ENCODE measurements at regions not wholly inside any gene's neighbourhood (a gene's known extent, or its start where the extent isn't known, plus 50 kb on each side); places are given as distances from the start of the nearest gene placed in this dataset.
"Not testable (repeated sequence)": the region's sequence is repeated elsewhere in the genome, so short reads cannot be mapped to it uniquely, and the experiment has no call there.

- no peak for DNase-seq (ENCODE audit: low read depth, low spot score)
Measured at GRCh38 chr11:50088231-50088630, 55.6 kb downstream of the OR4C45 start.

DNA sequence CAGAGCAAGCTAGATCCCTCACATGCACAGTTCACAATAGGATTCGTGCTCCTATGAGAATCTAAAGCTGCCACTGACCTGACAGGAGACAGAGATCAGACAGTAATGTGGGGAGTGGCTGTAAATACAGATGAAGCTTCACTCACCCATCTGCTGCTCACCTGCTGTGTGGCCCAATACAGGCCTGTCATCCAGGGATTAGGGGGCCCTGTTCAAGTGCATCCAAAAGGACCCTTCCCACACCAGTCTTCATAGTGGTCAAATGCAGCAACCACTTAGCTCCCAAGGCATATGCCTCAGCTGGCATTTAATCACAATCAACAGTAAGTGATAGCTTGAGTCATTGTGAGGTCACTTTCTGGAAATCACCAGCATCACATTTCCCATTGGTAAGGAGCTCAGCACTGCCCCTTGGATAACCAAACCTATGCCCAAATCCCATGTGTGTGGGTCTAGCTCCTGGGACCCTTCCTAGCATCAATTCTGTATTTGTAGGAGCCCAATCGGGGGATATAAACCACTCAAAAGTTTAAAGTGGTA is 65.6 kb downstream of the OR4C45 start:
- no peak for DNase-seq (ENCODE audit: low read depth, low spot score)

GRCh38 chr11:50102916-50103315 is 70.2 kb downstream of the OR4C45 start:
- no peak for DNase-seq (ENCODE audit: low read depth, low spot score)

DNA sequence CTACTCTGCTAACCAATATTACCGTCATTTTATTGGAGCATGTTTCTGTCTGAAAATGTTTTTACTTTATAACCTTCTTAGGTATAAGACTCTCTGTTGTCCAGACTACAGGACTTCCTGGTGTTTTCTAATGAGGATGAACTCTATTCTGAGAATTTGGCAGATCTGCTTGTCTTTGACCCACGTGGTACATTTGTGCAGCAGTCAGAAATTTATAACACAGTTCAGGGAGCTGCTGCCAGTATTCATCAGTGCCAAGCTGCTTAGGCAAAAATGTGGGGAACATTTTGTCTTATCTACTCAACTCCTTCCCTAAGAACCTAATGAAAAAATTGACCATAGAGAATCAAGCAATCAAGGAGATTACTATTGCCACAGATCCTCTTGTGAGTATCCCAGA is 108.0 kb downstream of the OR4C45 start:
- not testable (repeated sequence) for DNase-seq (ENCODE audit: low read depth, low spot score)

- DNase-seq (ENCODE audit: low read depth, low spot score) = not testable (repeated sequence)
Measured at GRCh38 chr11:50146308-50146707, 113.6 kb downstream of the OR4C45 start.

- not testable (repeated sequence) for DNase-seq (ENCODE audit: low read depth, low spot score)
Measured at GRCh38 chr11:50147946-50148345, 115.3 kb downstream of the OR4C45 start.

DNA sequence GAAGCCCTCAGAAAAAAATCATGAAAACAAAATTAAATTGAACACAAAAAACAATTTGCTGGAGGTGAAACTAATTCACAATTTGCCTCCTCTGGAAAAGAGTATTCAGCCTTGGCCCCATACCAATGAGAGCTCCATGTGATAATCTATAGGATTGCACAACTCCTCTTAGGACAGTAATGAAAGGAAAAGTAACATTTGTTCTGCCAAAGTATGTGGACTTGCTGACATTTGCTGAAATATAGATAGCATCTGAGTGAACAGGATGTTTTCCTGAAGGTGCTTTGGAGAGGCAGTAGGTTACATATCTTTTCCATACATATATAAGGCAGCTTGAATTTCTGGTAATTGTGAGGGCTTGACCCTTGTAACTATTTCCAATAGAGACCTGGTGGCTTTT is 122.8 kb downstream of the OR4C45 start:
- DNase-seq (ENCODE audit: low read depth, low spot score) = no peak

GRCh38 chr11:50164050-50164449 is 131.4 kb downstream of the OR4C45 start:
- no peak for DNase-seq (ENCODE audit: low read depth, low spot score)

DNA sequence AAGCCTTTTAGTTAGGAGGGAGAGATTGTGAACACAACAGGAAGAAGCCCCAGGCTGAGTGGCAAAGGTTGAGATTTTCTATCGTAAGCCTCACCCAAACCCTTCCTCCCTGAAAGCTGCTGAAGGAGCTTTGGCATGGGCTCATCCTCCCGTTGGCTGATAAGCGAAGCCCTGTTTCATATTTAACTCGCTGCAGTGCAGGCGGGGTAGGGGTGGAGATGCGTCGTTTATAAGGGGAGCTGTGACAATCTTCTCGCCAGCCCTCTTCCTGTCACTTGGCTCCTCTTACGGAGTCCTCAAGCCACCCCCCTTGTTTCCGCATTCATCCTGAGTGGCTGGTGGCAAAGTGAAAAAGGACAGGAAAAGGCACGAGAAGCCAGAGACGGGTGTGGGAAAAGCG is 137.0 kb downstream of the OR4C45 start:
- no peak for DNase-seq (ENCODE audit: low read depth, low spot score)

DNA sequence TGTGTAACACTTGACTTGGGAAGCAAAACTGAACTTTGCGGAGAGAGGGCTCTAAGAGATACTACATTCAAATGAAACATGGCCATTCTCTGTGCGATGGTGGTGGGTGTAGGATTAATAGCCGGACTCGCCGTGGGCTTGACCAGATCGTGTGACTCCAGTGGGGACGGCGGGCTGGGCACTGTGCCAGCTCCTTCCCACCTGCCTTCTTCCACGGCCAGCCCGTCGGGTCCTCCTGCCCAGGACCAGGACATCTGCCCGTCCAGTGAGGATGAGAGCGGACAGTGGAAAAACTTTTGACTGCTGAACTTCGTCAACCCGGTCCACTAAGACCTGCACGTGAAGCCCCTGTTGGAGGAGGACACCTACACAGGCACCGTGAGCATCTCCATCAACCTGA is 137.4 kb downstream of the OR4C45 start:
- peak; percentile 1 for DNase-seq (ENCODE audit: low read depth, low spot score)

- DNase-seq (ENCODE audit: low read depth, low spot score) = no peak
Measured at GRCh38 chr11:50174189-50174588, 141.5 kb downstream of the OR4C45 start.

- DNase-seq (ENCODE audit: low read depth, low spot score) = no peak
Measured at GRCh38 chr11:50174975-50175374, 142.3 kb downstream of the OR4C45 start.

GRCh38 chr11:50178737-50179136 is 146.1 kb downstream of the OR4C45 start:
- no peak for DNase-seq (ENCODE audit: low read depth, low spot score)

DNA sequence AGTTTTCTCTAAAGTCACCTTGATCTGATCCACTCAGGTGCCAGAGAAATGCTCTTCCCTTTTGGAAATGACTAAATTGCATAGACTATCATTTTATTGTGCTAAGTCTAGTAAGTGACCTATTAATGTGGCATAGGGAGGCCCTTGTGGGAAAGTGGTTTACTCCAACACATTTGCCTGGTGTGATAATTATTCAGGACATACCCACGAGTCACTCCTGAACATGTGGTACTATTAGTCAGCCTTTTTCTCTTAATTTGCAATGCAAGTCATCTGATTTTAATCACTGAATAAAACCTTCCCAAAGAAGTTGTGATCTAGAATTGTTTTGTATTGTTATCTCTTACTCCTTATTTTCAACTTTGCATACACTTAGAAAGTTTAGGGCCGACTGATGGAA is 148.7 kb downstream of the OR4C45 start:
- no peak for DNase-seq (ENCODE audit: low read depth, low spot score)

DNA sequence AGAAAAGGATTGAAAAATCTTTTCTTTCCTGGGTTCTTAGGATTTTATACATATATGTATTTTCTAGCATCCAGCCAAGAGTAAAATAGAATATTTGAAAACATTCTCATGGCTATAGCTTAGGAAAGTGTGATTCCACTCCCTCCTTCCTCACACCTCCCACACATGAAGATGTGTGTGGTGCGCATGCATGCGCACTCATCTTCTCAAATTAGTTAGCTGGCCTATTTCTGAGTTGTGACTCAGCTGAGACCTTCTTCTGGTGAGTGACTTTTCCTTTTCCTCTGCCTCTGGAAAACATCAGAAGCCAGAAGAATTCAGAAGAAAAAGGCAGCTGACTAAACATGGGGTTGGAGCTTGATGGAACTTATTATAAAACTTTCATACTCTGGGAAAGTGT is 149.8 kb downstream of the OR4C45 start:
- DNase-seq (ENCODE audit: low read depth, low spot score) = no peak

GRCh38 chr11:50183170-50183569 is 150.5 kb downstream of the OR4C45 start:
- not testable (repeated sequence) for DNase-seq (ENCODE audit: low read depth, low spot score)

- DNase-seq (ENCODE audit: low read depth, low spot score) = no peak
Measured at GRCh38 chr11:50186146-50186545, 153.5 kb downstream of the OR4C45 start.

DNA sequence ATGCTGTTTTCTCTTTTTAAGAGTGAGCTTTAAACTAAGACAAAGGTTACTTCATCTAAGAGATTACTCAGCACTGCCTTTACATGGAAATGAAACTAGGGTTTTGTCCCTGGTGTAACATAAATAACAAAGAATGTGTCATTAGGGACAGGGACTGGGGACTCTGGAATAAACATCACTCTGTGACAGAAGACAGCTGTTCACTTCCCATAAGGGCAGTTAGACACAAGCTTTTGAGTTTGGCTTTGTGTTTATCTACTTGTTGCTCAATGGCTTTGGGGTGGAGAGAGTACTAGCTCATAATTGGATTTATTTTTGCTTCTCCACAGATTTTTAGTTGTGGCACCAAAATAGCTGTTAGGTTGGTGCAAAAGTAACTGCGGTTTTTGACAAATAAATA is 154.5 kb downstream of the OR4C45 start:
- DNase-seq (ENCODE audit: low read depth, low spot score) = no peak

DNA sequence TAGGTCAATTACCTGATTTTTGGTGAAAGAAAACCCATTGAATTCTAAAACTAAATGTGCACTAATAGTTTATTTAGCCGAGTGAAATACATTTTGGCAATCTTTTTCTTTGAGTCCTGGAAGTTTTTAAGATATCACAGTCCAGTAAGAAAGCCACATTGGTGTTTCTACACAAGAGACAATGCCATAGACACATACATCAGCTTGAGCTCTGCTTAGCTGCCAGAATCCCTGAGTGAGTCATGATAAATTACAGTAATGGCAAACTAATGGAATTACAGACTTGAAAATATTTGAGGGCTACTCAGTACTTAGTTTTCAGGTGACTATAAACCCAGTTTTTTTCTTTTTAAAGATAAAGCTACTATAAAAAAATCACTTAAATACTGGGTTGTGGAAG is 155.4 kb downstream of the OR4C45 start:
- no peak for DNase-seq (ENCODE audit: low read depth, low spot score)

- no peak for DNase-seq (ENCODE audit: low read depth, low spot score)
Measured at GRCh38 chr11:50192743-50193142, 160.1 kb downstream of the OR4C45 start.

DNA sequence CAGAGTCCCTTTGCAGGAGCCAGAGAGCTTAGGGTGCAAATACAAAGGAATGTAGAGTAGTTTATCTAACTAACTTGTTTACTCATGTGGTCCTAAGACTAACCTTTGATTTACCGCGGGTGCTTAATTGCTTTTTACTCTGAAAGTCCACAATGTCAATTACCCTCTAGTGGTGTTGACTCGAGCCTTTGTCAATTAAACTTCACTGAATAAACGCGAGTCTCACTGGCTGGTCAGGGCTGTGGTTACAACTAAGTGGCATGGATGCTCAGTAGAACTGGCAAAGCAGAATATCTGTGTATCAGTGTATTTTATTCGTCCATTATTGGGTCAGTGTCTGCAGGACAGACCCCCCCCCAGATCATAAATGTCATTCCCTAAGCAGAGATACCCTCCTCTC is 181.7 kb downstream of the OR4C45 start:
- no peak for DNase-seq (ENCODE audit: low read depth, low spot score)

DNA sequence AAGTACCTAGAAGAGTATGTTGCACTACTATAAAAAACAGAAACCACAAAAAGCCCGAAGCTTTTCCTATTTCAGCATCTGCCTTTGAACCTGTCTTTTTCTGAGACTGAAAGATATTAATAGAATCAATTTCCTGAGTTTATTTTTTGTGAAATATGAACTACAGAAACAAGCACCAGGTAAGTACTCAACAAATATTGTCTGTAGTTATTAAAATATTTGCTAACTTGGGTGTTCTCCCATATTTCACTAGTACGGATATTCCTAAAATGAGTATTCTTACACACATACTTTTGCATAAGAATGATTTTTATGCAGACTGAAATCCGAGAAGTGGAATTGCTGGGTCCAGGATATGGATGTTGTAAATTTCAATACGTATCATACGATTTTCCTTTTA is 188.0 kb downstream of the OR4C45 start:
- DNase-seq (ENCODE audit: low read depth, low spot score) = no peak

DNA sequence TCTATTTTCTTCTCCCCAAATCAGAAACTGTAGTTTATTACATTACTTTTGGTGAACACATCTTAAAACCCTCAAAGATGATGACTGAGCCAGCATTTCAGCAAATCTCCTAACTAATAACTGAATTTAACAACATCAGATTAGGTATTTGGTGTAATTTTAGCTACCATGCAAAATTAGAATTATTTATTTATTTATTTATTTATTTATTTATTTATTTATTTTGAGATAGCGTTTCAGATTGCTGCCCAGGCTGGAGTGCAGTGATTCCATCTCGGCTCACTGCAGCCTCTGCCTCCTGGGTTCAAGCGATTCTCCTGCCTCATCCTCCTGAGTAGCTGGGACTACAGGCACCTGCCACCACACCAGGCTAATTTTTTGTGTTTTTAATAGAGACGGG is 205.7 kb downstream of the OR4C45 start:
- not testable (repeated sequence) for DNase-seq (ENCODE audit: low read depth, low spot score)

GRCh38 chr11:50246183-50246582 is 213.5 kb downstream of the OR4C45 start:
- DNase-seq (ENCODE audit: low read depth, low spot score) = no peak
